PC-3 (cell line): ENCODE measurements at regions not wholly inside any gene's neighbourhood (a gene's known extent, or its start where the extent isn't known, plus 50 kb on each side); places are given as distances from the start of the nearest gene placed in this dataset.

Experiments
- ATAC-seq: fragments of 200-7000 bp; cut with Tn5 transposase; 2 replicates; pipeline ENCODE4 v1.9.1; 2020; ENCODE audit warnings: mild to moderate bottlenecking, moderate library complexity
- BruUV-seq: library from RNA; stranded (reverse); fragments of 400-500 nt; replicated peaks from 2 replicates; lab custom pipeline; 2021; lab: Mats Ljungman, UMichigan
- CTCF ChIA-PET: fragments of 300-600 bp; sonication (Branson Sonifier 250); formaldehyde crosslinking; loops from one replicate; lab custom pipeline; 2022; ENCODE audit warnings: antibody characterized with exemption; lab: Charles Lee
- POLR2A ChIA-PET: fragments of 300-600 bp; sonication (Branson Sonifier 250); formaldehyde crosslinking; loops from one replicate; lab custom pipeline; 2022; ENCODE audit warnings: antibody characterized with exemption; ENCODE audit not compliant: unreplicated experiment; lab: Charles Lee
- DNase-seq: peaks from one replicate; pipeline ENCODE4 v3.0.0-alpha.2; 2015
- H2AFZ ChIP-seq: fragments of 300-600 bp; sonication (generic); 2 replicates; pipeline ENCODE4 v1.6.0; 2016; ENCODE audit warnings: antibody characterized with exemption, low read length
- H3F3A ChIP-seq: fragments of 300-600 bp; sonication (generic); one replicate; pipeline ENCODE4 v1.6.0; 2017; ENCODE audit warnings: antibody characterized with exemption, low read length, control low read depth, mild to moderate bottlenecking; ENCODE audit not compliant: unreplicated experiment
- H3K27ac ChIP-seq: fragments of 300-600 bp; sonication (generic); 2 replicates; pipeline ENCODE4 v1.5.1; 2016; ENCODE audit warnings: mild to moderate bottlenecking, low read length
- H3K27me3 ChIP-seq: fragments of 300-600 bp; sonication (generic); 2 replicates; pipeline ENCODE4 v1.6.1; 2016; ENCODE audit warnings: low read length, mixed read lengths
- H3K36me3 ChIP-seq: fragments of 300-600 bp; sonication (generic); 2 replicates; pipeline ENCODE4 v1.6.1; 2016; ENCODE audit warnings: low read depth, mixed run types, low read length, mixed read lengths
- H3K4me1 ChIP-seq: fragments of 300-600 bp; sonication (generic); 2 replicates; pipeline ENCODE4 v1.5.1; 2016; ENCODE audit warnings: low read length; ENCODE audit not compliant: insufficient read depth
- H3K4me2 ChIP-seq: fragments of 300-600 bp; sonication (generic); 2 replicates; pipeline ENCODE4 v1.6.0; 2016; ENCODE audit warnings: low read length
- H3K4me3 ChIP-seq: fragments of 300-600 bp; sonication (generic); 2 replicates; pipeline ENCODE4 v1.5.1; 2016; ENCODE audit warnings: mild to moderate bottlenecking, low read length, mixed read lengths
- H3K79me2 ChIP-seq: fragments of 300-600 bp; sonication (generic); 2 replicates; pipeline ENCODE4 v1.6.1; 2017; ENCODE audit warnings: low read length, mixed read lengths
- H3K9ac ChIP-seq: fragments of 300-600 bp; sonication (generic); 2 replicates; pipeline ENCODE4 v1.6.0; 2016; ENCODE audit warnings: mild to moderate bottlenecking, low read length
- H3K9me2 ChIP-seq: fragments of 300-600 bp; sonication (generic); replicated peaks from 2 replicates; pipeline ENCODE4 v1.6.1; 2016; ENCODE audit warnings: mixed run types, low read length, mixed read lengths
- H3K9me3 ChIP-seq: fragments of 300-600 bp; sonication (generic); 2 replicates; pipeline ENCODE4 v1.6.1; 2016; ENCODE audit warnings: low read length, mixed read lengths
- H4K20me1 ChIP-seq: fragments of 300-600 bp; sonication (generic); 2 replicates; pipeline ENCODE4 v1.6.1; 2016; ENCODE audit warnings: low read length, mixed read lengths
- CTCF ChIP-seq: fragments of 300-600 bp; sonication (generic); conservative IDR thresholded peaks from 2 replicates; pipeline ENCODE4 v1.5.1; 2017; ENCODE audit warnings: antibody characterized with exemption, low read depth, mild to moderate bottlenecking, low read length
- EZH2 ChIP-seq: fragments of 300-600 bp; sonication (generic); IDR thresholded peaks from one replicate; pipeline ENCODE4 v1.6.1; 2017; ENCODE audit warnings: antibody characterized with exemption, mild to moderate bottlenecking, low read length; ENCODE audit not compliant: unreplicated experiment
- EZH2phosphoT487 ChIP-seq: fragments of 300-600 bp; sonication (generic); IDR thresholded peaks from 2 replicates; pipeline ENCODE4 v1.6.1; 2018; ENCODE audit warnings: mild to moderate bottlenecking, antibody characterized with exemption, low read length, borderline replicate concordance
- intact Hi-C: fragments of 100-400 bp; cut with micrococcal nuclease; formaldehyde crosslinking; loops from 2 replicates; pipeline ENCODE4 v1.9.0; 2023

DNA sequence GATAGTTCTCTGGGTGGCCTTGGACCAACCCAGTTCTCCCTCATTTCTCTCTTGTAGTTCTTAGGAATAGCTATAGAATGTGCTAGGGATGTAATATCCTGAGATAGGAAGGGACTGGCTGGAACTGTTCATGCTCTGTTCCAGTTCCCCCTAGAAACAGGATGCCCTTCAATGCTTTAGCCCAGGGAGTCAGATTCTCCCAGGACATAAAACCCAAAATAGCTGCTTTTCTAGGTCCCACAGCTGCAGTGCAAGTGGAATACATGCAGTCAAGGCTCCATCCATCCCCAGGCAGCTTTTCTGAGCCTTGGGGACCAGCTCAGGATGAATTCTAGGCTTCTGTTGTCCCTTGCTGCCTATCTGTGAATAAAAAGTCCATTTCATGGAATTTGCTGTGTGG lies 257.3 kb upstream of the CTAGE1 start:
- Histone ChIP-seq H3K9ac (no peak overlapping the region), H4K20me1 (no peaks in the 10 kb centered on the region), H3K27me3 (no peaks in the 10 kb centered on the region), H3K36me3 (no peaks in the 10 kb centered on the region), H3K9me2 (no peaks in the 10 kb centered on the region), H3K4me3 (no peak overlapping the region), H3K4me2 (peak overlapping the region; percentile 38; the same call in 1 of the 2 replicates), H2AFZ (no peak overlapping the region), H3K9me3 (no peaks in the 10 kb centered on the region), H3K4me1 (peaks cover 27% of the 10 kb centered on the region), H3K27ac (peak overlapping the region; percentile 60), H3K79me2 (no peaks in the 10 kb centered on the region), H3F3A (no peaks in the 10 kb centered on the region)
- POLR2A ChIA-PET, result no interaction called here
- TF ChIP-seq EZH2phosphoT487 (no peak), CTCF (no peak), EZH2 (no peak)
- CTCF ChIA-PET, result no interaction called here
- intact Hi-C loops, result no loop called here
- no TSS peak for BruUV-seq
- DNase-seq (no peak), ATAC-seq (no peak)

GRCh38 chr18:22676423-22676822 lies 256.7 kb upstream of the RBBP8 start:
- BruUV-seq, result no TSS peak
- no peaks in the 10 kb centered on the region for H3K9me3 ChIP-seq
- DNase-seq, result peak; percentile 57
- peak overlapping the region; percentile 58 for H3K27ac ChIP-seq
- H3K4me1 ChIP-seq, result peaks cover 27% of the 10 kb centered on the region
- H3K9ac ChIP-seq, result peak overlapping the region; percentile 23; the same call in 1 of the 2 replicates
- TF ChIP-seq EZH2phosphoT487 (no peak), CTCF (no peak), EZH2 (no peak)
- ATAC-seq, result peak; percentile 40
- H3K4me3 ChIP-seq, result no peak overlapping the region
- ChIA-PET POLR2A (no interaction called here), CTCF (no interaction called here)
- no peaks in the 10 kb centered on the region for H3F3A ChIP-seq
- H3K36me3 ChIP-seq, result no peaks in the 10 kb centered on the region
- intact Hi-C loops, result no loop called here
- H3K9me2 ChIP-seq, result no peaks in the 10 kb centered on the region
- no peak overlapping the region for H2AFZ ChIP-seq
- no peaks in the 10 kb centered on the region for H3K27me3 ChIP-seq
- H3K79me2 ChIP-seq, result no peaks in the 10 kb centered on the region
- 0 out of 2 replicates have a peak overlapping the region, but pooled peaks have one; percentile 17 for H3K4me2 ChIP-seq
- H4K20me1 ChIP-seq, result no peaks in the 10 kb centered on the region

DNA sequence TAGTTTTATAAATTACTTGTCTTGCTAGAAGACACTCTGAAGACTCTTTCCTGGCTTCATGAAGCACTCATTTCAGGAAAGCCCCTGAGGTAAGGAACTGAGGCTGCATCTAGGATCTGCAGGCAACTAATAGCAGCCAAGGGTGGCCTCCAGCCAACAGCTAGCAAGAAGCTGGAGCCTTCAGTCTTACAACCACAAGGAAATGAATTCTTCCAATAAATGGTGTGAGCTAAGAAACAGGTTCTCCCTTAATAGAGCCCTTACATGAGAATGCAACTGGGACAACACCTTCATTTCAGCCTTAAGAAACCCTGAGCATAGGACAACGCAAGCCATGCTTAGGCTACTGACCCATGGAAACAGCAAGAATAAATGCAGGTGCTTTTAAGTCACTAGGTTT lies 254.6 kb upstream of the RBBP8 start:
- Histone ChIP-seq H3K27ac (no peak overlapping the region), H3K27me3 (no peaks in the 10 kb centered on the region), H3K9me2 (no peaks in the 10 kb centered on the region), H3K79me2 (no peaks in the 10 kb centered on the region), H3F3A (no peaks in the 10 kb centered on the region), H3K9ac (no peak overlapping the region), H4K20me1 (no peaks in the 10 kb centered on the region), H3K4me1 (peaks cover 40% of the 10 kb centered on the region), H3K4me2 (no peak overlapping the region), H3K4me3 (no peak overlapping the region), H3K9me3 (no peaks in the 10 kb centered on the region), H2AFZ (no peak overlapping the region), H3K36me3 (no peaks in the 10 kb centered on the region)
- BruUV-seq, result no TSS peak
- intact Hi-C loops, result no loop called here
- DNase-seq (no peak), ATAC-seq (no peak)
- ChIA-PET CTCF (no interaction called here), POLR2A (no interaction called here)
- no peak for TF ChIP-seq EZH2
- TF ChIP-seq EZH2phosphoT487, result no peak
- no peak for TF ChIP-seq CTCF
